Endothelial cell of umbilical vein (primary cell): ENCODE measurements at regions not wholly inside any gene's neighbourhood (a gene's known extent, or its start where the extent isn't known, plus 50 kb on each side); places are given as distances from the start of the nearest gene placed in this dataset.

ENCODE experiments used
- BruUV-seq: library from RNA; stranded (reverse); fragments of 400-500 nt; replicated peaks from 2 replicates; lab custom pipeline; 2021; lab: Mats Ljungman, UMichigan
- CTCF ChIA-PET: fragments of 300-600, 350-600 bp; sonication (Branson Sonifier 250); formaldehyde crosslinking; loops from one replicate; lab custom pipeline; 2021; ENCODE audit warnings: antibody characterized with exemption, inconsistent platforms; lab: Charles Lee
- POLR2A ChIA-PET: fragments of 300-600, 350-600 bp; sonication (Branson Sonifier 250); formaldehyde crosslinking; loops from one replicate; lab custom pipeline; 2021; ENCODE audit warnings: antibody characterized with exemption, inconsistent platforms; lab: Charles Lee
- DNase-seq: peaks from one replicate; pipeline ENCODE4 v3.0.0-alpha.2; 2011; ENCODE audit warnings: low read depth, low spot score
- FAIRE-seq: peaks from 2 replicates; lab custom pipeline; 2011; peaks lifted over from hg19 to GRCh38; lab: Jason Lieb, UNC
- H2AFZ ChIP-seq: 2 replicates; pipeline ENCODE4 v1.6.0; 2012; ENCODE audit warnings: low read depth, low read length, control low read depth, inconsistent platforms
- H3K27ac ChIP-seq: 2 replicates; pipeline ENCODE4 v1.5.1; 2011; ENCODE audit warnings: low read depth, mild to moderate bottlenecking, control low read depth, low read length, moderate library complexity; ENCODE audit not compliant: insufficient read depth
- H3K27me3 ChIP-seq, 2 experiments: 2 replicates each; pipeline versions ENCODE4 v1.6.0 to v1.6.1; 2011; ENCODE audit warnings: low read length in 2 of 2, mixed read lengths in 1 of 2; ENCODE audit not compliant: control insufficient read depth in 2 of 2, insufficient read depth in 2 of 2
- H3K36me3 ChIP-seq, 2 experiments: 2 replicates in 1 of 2; 3 replicates in 1 of 2; pipeline ENCODE4 v1.5.1; 2011; ENCODE audit warnings: low read length in 2 of 2, mild to moderate bottlenecking in 1 of 2, moderate library complexity in 1 of 2; ENCODE audit not compliant: control insufficient read depth in 2 of 2, insufficient read depth in 2 of 2; ENCODE audit errors: extremely low read depth in 1 of 2
- H3K4me1 ChIP-seq: 3 replicates; pipeline ENCODE4 v1.5.1; 2011; ENCODE audit warnings: mild to moderate bottlenecking, low read length; ENCODE audit not compliant: control insufficient read depth, insufficient read depth; ENCODE audit errors: extremely low read depth
- H3K4me2 ChIP-seq: 2 replicates; pipeline ENCODE4 v1.6.1; 2011; ENCODE audit warnings: low read length, control low read depth, mixed read lengths; ENCODE audit not compliant: insufficient read depth
- H3K4me3 ChIP-seq, 3 experiments: fragments of 200-600 bp in 1 of 3; sonication (generic), shearing (Covaris generic) in 1 of 3; replicated peaks in 1 of 3; 2 replicates each; pipeline ENCODE4 v1.5.1; 2011 to 2016; ENCODE audit warnings: control low read depth in 3 of 3, low read length in 3 of 3, mild to moderate bottlenecking in 2 of 3, inconsistent platforms in 1 of 3, low read depth in 1 of 3, moderate library complexity in 1 of 3; ENCODE audit not compliant: insufficient read depth in 1 of 3
- H3K79me2 ChIP-seq: 2 replicates; pipeline ENCODE4 v1.6.0; 2012; ENCODE audit warnings: low read length, inconsistent platforms; ENCODE audit not compliant: control insufficient read depth, insufficient read depth
- H3K9ac ChIP-seq: replicated peaks from 2 replicates; pipeline ENCODE3; 2011; ENCODE audit warnings: low read length, control low read depth; ENCODE audit not compliant: insufficient read depth; ENCODE audit errors: extremely low read depth
- H3K9me1 ChIP-seq: replicated peaks from 3 replicates; pipeline ENCODE4 v1.6.0; 2011; ENCODE audit warnings: mild to moderate bottlenecking, low read length; ENCODE audit not compliant: control insufficient read depth, insufficient read depth; ENCODE audit errors: extremely low read depth
- H3K9me3 ChIP-seq: replicated peaks from 2 replicates; pipeline ENCODE4 v1.5.1; 2012; ENCODE audit warnings: low read length, inconsistent platforms; ENCODE audit not compliant: control insufficient read depth, insufficient read depth
- H4K20me1 ChIP-seq: replicated peaks from 2 replicates; pipeline ENCODE3; 2011; ENCODE audit warnings: mild to moderate bottlenecking, low read length; ENCODE audit not compliant: control insufficient read depth, insufficient read depth; ENCODE audit errors: extremely low read depth
- EZH2 ChIP-seq: IDR thresholded peaks from 2 replicates; pipeline ENCODE4 v1.6.1; 2012; ENCODE audit warnings: borderline replicate concordance, low read depth, mild to moderate bottlenecking, moderate library complexity, low read length, inconsistent platforms; ENCODE audit not compliant: severe bottlenecking
- JUN ChIP-seq: IDR thresholded peaks from 2 replicates; pipeline ENCODE4 v1.6.1; 2011; ENCODE audit warnings: borderline replicate concordance, low read depth; ENCODE audit not compliant: insufficient read length, insufficient read depth
- MYC ChIP-seq: IDR thresholded peaks from one replicate; pipeline ENCODE4 v1.6.1; 2011; ENCODE audit warnings: mild to moderate bottlenecking, low read depth, low read length
- POLR2AphosphoS5 ChIP-seq: IDR thresholded peaks from 2 replicates; pipeline ENCODE4 v1.6.1; 2012; ENCODE audit warnings: low read depth, mild to moderate bottlenecking, control low read depth, low read length, moderate library complexity; ENCODE audit not compliant: insufficient read depth
- dilution Hi-C: fragments of 300-500 bp; cut with MboI; formaldehyde crosslinking; loops from one replicate; pipeline ENCODE4 v1.15.0; 2019; ENCODE audit warnings: low sequenced_read_pairs; ENCODE audit not compliant: extremely low pct_ligation_motif_present
- intact Hi-C: fragments of 100-400 bp; cut with micrococcal nuclease; formaldehyde crosslinking; loops from one replicate; pipeline ENCODE4 v1.10.0; 2022
- TF ChIP-seq, protein P1 (sequence below), 2 donors: IDR thresholded peaks; 1 replicate in 1 of 2; 2 replicates in 1 of 2; pipeline ENCODE4 v1.5.1; 2011; ENCODE audit warnings: low read length in 2 of 2, mild to moderate bottlenecking in 2 of 2, moderate library complexity in 2 of 2, control low read depth in 1 of 2, inconsistent platforms in 1 of 2, low read depth in 1 of 2; ENCODE audit not compliant: insufficient read depth in 1 of 2; ENCODE audit errors: extremely low read depth in 1 of 2
- TF ChIP-seq, protein P2 (sequence below): IDR thresholded peaks from 2 replicates; pipeline ENCODE4 v1.6.1; 2011; ENCODE audit not compliant: insufficient read depth, insufficient read length

DNA sequence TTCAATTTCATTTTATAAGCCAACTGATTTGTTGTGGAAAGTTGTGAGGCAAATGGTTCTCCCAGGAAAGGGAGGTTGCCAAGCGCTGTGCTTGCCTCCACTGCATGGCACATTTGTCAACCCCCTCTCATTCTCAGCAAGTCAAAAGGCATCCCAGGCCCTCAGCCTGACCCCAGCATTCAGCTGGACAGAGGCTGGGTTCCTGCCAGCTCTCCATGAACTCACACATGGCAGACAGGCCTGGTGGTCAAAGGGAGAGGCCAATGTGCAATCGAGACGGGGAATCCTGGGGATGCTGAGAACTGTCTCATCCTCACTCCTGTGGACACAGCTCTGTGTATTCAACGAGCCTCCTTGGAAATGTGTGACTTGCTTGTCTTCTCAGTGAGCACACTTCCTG lies 106.0 kb upstream of the CDH4 start:
- H3K36me3 ChIP-seq = no peaks in the 10 kb centered on the region
- intact Hi-C loops = no loop called here
- H3K9me1 ChIP-seq = no peaks in the 10 kb centered on the region
- no peak overlapping the region for H3K4me2 ChIP-seq
- POLR2A ChIA-PET = no interaction called here
- H3K4me1 ChIP-seq = no peaks in the 10 kb centered on the region
- dilution Hi-C loops = no loop called here
- CTCF ChIA-PET = no interaction called here
- no peaks in the 10 kb centered on the region for H4K20me1 ChIP-seq
- H3K79me2 ChIP-seq = no peaks in the 10 kb centered on the region
- no peaks in the 10 kb centered on the region for H3K27me3 ChIP-seq
- TF ChIP-seq MYC (no peak), POLR2AphosphoS5 (no peak)
- TF ChIP-seq, protein P1, sequence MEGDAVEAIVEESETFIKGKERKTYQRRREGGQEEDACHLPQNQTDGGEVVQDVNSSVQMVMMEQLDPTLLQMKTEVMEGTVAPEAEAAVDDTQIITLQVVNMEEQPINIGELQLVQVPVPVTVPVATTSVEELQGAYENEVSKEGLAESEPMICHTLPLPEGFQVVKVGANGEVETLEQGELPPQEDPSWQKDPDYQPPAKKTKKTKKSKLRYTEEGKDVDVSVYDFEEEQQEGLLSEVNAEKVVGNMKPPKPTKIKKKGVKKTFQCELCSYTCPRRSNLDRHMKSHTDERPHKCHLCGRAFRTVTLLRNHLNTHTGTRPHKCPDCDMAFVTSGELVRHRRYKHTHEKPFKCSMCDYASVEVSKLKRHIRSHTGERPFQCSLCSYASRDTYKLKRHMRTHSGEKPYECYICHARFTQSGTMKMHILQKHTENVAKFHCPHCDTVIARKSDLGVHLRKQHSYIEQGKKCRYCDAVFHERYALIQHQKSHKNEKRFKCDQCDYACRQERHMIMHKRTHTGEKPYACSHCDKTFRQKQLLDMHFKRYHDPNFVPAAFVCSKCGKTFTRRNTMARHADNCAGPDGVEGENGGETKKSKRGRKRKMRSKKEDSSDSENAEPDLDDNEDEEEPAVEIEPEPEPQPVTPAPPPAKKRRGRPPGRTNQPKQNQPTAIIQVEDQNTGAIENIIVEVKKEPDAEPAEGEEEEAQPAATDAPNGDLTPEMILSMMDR (IDR thresholded peaks at IDR 0.05; ENCODE audit: extremely low read depth in 1 of 2, insufficient read depth in 1 of 2, low read depth in 1 of 2, low read length in 2 of 2) = no peak
- TF ChIP-seq, protein P2, sequence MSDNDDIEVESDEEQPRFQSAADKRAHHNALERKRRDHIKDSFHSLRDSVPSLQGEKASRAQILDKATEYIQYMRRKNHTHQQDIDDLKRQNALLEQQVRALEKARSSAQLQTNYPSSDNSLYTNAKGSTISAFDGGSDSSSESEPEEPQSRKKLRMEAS = no peak
- H2AFZ ChIP-seq = no peak overlapping the region
- H3K9ac ChIP-seq = no peak overlapping the region
- FAIRE-seq = no peak
- DNase-seq = no peak
- BruUV-seq = no TSS peak
- H3K9me3 ChIP-seq = no peaks in the 10 kb centered on the region
- H3K4me3 ChIP-seq = no peak overlapping the region
- no peak overlapping the region for H3K27ac ChIP-seq

DNA sequence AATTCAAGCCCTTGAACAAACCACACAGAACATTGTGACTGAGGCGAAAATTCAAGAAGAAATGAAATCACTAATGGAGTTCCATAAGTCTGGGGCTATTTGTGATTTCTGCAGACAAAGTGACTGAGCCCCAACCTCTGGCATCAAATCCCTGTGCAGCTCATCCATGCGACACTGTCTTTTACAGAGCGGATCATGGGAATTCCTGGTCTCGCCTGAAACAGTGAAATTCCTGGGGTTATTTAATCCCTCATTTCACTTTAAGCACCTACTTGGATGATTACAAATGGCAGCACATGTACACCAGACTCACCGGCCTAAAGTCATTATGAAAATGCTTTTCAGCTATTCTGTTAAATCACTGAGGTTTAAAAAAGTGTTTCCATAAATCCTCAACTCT lies 102.4 kb upstream of the CDH4 start:
- H3K4me3 ChIP-seq = no peak overlapping the region
- no peak for FAIRE-seq
- H3K27ac ChIP-seq = no peak overlapping the region
- POLR2A ChIA-PET = no interaction called here
- H3K4me1 ChIP-seq = no peaks in the 10 kb centered on the region
- no peaks in the 10 kb centered on the region for H3K9me1 ChIP-seq
- BruUV-seq = no TSS peak
- CTCF ChIA-PET = no interaction called here
- H2AFZ ChIP-seq = no peak overlapping the region
- TF ChIP-seq EZH2 = no peak
- TF ChIP-seq JUN = no peak
- intact Hi-C loops = no loop called here
- H3K9ac ChIP-seq = no peak overlapping the region
- no peak overlapping the region for H3K4me2 ChIP-seq
- dilution Hi-C loops = no loop called here
- H3K36me3 ChIP-seq = no peaks in the 10 kb centered on the region
- DNase-seq = no peak
- H3K79me2 ChIP-seq = no peaks in the 10 kb centered on the region
- no peaks in the 10 kb centered on the region for H4K20me1 ChIP-seq
- no peaks in the 10 kb centered on the region for H3K27me3 ChIP-seq
- no peaks in the 10 kb centered on the region for H3K9me3 ChIP-seq
